ENCODE measurements at regions not wholly inside any gene's neighbourhood (a gene's known extent, or its start where the extent isn't known, plus 50 kb on each side); places are given as distances from the start of the nearest gene placed in this dataset.

- CTCF ChIA-PET = no interaction called here
- DNase-seq (ENCODE audit: low read depth, low spot score) = no peak
- no peak overlapping the region for H3K4me3 ChIP-seq (ENCODE audit: low read depth, low read length)
- TF ChIP-seq CTCF (IDR thresholded peaks at IDR 0.05; ENCODE audit: insufficient read depth, low read length, missing control alignments) = no peak
- POLR2A ChIA-PET = no interaction called here
Measured at GRCh38 chr3:184440151-184440550, 60.3 kb downstream of the CHRD start.

- ChIA-PET POLR2A (no interaction called here), CTCF (no interaction called here)
- no peak for TF ChIP-seq CTCF (IDR thresholded peaks at IDR 0.05; ENCODE audit: insufficient read depth, low read length, missing control alignments)
- H3K4me3 ChIP-seq (ENCODE audit: low read depth, low read length) = no peak overlapping the region
- no peak for DNase-seq (ENCODE audit: low read depth, low spot score)
Measured at GRCh38 chr3:184441202-184441900, 61.5 kb downstream of the CHRD start.

DNA sequence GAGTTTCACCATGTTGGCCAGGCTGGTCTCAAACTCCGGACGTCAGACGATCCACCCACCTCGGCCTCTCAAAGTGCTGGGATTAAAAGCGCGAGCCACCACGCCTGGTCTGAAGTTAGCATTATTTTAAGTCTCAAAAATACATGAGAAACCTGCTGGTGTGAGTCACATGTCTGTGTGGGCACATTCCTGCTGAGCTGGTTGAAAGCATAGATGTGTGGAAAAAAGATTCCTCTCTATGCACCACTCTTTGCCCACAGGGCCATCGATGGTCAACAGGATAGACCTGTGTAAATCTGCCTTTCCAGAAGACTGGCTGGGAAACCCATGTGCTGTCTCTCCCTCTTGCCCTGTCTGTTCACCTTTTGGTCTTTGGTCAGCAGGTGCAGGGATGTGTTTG lies 63.5 kb downstream of the CHRD start:
- ChIA-PET POLR2A (no interaction called here), CTCF (interaction anchor here (0.7 to 1.3 kb wide), 4 partner anchors 11 to 72 kb away, joined by 3 to 4 read pairs (median 3); no protein-coding TSS in a partner anchor)
- no peak overlapping the region for H3K4me3 ChIP-seq (ENCODE audit: low read depth, low read length)
- DNase-seq (ENCODE audit: low read depth, low spot score) = no peak
- TF ChIP-seq CTCF (IDR thresholded peaks at IDR 0.05; ENCODE audit: insufficient read depth, low read length, missing control alignments) = no peak

DNA sequence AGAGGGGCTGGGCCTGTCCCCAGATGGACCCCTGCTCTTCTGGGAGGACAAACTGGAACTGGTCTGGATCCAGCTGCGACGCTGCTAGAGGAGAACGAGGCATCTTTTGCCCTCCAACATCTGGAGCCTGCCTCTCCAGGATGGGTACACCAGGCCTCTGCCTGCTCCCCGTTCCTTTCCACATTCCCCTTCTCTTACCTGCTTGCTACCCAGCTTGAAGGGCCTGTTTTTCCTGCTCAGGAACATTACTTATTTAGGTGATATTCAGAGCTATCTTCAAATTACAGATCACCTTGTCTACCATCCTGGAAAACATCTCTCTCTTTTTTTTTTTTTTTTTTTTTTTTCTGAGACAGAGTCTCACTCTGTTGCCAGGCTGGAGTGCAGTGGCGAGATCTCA lies 64.0 kb downstream of the CHRD start:
- CTCF ChIA-PET = interaction anchor here (1.2 to 1.3 kb wide), 3 partner anchors 25 to 26 kb away, joined by 3 to 5 read pairs (median 4); no protein-coding TSS in a partner anchor
- no peak for TF ChIP-seq CTCF (IDR thresholded peaks at IDR 0.05; ENCODE audit: insufficient read depth, low read length, missing control alignments)
- POLR2A ChIA-PET = no interaction called here
- no peak for DNase-seq (ENCODE audit: low read depth, low spot score)
- no peak overlapping the region for H3K4me3 ChIP-seq (ENCODE audit: low read depth, low read length)

GRCh38 chr3:184448321-184449160 lies 68.7 kb downstream of the CHRD start:
- peak; percentile 44 for DNase-seq (ENCODE audit: low read depth, low spot score)
- POLR2A ChIA-PET = no interaction called here
- no peak for TF ChIP-seq CTCF (IDR thresholded peaks at IDR 0.05; ENCODE audit: insufficient read depth, low read length, missing control alignments)
- H3K4me3 ChIP-seq (ENCODE audit: low read depth, low read length) = no peak overlapping the region
- CTCF ChIA-PET = interaction anchor here (0.7 to 1.2 kb wide), 3 partner anchors 18 to 41 kb away, joined by 3 to 4 read pairs (median 3); no protein-coding TSS in a partner anchor

DNA sequence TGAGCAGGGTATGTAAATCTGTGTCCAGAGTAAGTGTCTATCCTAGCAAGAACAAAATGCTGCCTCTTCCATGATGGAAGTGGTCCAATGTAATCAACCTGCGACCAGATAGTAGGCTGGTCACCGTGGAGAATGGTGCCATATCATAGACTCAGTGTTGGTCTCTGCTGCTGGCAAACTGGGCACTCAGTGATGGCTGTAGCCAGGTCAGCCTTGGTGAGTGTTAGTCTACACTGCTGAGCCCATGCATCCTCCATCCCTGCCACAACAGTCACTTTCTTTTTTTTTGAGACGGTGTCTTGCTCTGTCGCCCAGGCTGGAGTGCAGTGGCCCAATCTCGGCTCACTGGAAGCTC lies 69.3 kb downstream of the CHRD start:
- CTCF ChIA-PET = interaction anchor here (0.7 to 1.0 kb wide), 2 partner anchors 18 to 42 kb away, joined by 3 read pairs; no protein-coding TSS in a partner anchor
- DNase-seq (ENCODE audit: low read depth, low spot score) = no peak
- POLR2A ChIA-PET = no interaction called here
- no peak overlapping the region for H3K4me3 ChIP-seq (ENCODE audit: low read depth, low read length)
- no peak for TF ChIP-seq CTCF (IDR thresholded peaks at IDR 0.05; ENCODE audit: insufficient read depth, low read length, missing control alignments)
